ENCODE measurements at regions not wholly inside any gene's neighbourhood (a gene's known extent, or its start where the extent isn't known, plus 50 kb on each side); places are given as distances from the start of the nearest gene placed in this dataset.

- no peak for DNase-seq (ENCODE audit: low spot score in 2 of 2)
- 58 to 77% methylated on average over 1 of the region's 1 CpG for WGBS, 2 donors
- TF ChIP-seq CTCF (IDR thresholded peaks at IDR 0.05) (no peak), POLR2A (IDR thresholded peaks at IDR 0.05) (no peak)
- no peak overlapping the region for H3K4me3 ChIP-seq (ENCODE audit: low read depth, poor library complexity, severe bottlenecking)
- intact Hi-C loops (cut with DNase I; ENCODE audit: low total_unique reads) = no loop called here
These were observed 275.2 kb upstream of the SORL1-AS1 start for GRCh38 chr11:121727942-121728341.

DNA sequence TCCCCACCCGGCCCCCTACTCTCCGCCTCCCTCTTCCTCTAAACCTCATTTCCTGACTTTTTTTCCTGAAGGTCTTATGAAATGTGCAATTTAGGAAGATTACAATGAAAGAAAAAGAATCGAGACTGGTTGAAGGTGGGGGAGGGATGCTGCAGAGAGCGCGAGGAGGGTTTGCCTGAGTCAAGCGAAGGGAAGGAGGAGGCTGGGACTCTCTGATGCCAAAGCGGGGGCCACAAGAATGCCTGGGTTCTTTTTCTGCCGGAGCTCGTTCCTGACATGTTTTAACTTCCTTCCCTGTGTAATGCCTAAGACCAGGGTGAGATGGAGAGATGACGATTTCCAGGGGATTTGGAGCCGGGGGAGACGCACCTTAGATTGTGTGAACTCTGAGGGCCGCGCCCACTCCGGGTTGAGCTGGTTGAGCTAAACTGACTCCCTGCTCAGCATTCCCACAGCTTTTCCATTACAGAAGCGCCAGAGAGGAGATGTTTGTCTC is 270.5 kb upstream of the SORL1-AS1 start:
- no peak for TF ChIP-seq CTCF (IDR thresholded peaks at IDR 0.05)
- no peak for TF ChIP-seq POLR2A (IDR thresholded peaks at IDR 0.05)
- intact Hi-C loops (cut with DNase I; ENCODE audit: low total_unique reads) = no loop called here
- H3K4me3 ChIP-seq (ENCODE audit: low read depth, poor library complexity, severe bottlenecking) = no peak overlapping the region
- WGBS, 2 donors = 13 to 16% methylated on average over 16 of the region's 16 CpGs
- no peak for DNase-seq (ENCODE audit: low spot score in 2 of 2)

GRCh38 chr11:121722431-121723245 is 269.9 kb upstream of the SORL1-AS1 start:
- intact Hi-C loops (cut with DNase I; ENCODE audit: low total_unique reads) = no loop called here
- DNase-seq (ENCODE audit: low spot score in 2 of 2) = peak; percentile 73 to 94
- WGBS, 2 donors = 8 to 15% methylated on average over 24 to 46 of the region's 46 CpGs

DNA sequence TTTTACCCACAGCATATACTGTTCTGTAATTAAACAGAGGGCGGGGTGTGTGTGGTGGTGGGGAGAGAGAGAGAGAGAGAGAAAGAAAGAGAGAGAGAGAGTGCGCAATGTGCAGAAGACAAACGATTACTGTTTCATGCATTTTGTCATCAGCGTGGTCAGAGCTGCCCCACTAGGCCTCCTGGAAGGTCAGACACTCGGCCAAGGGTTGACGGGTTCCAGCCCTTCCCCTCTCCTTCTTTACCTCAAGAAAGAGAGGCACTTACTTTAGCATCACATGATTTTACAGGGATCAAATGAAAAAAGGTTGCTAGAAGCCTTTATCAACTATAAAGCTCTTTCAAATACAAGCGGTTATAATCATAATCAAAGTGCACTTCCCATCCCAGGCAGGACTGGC is 269.2 kb upstream of the SORL1-AS1 start:
- TF ChIP-seq POLR2A (IDR thresholded peaks at IDR 0.05) (no peak), CTCF (IDR thresholded peaks at IDR 0.05) (no peak)
- intact Hi-C loops (cut with DNase I; ENCODE audit: low total_unique reads) = no loop called here
- 80 to 84% methylated on average over 7 of the region's 7 CpGs for WGBS, 2 donors

More at GRCh38 chr11:121722431-121723245, 269.9 kb upstream of the SORL1-AS1 start:
- H3K4me3 ChIP-seq (ENCODE audit: low read depth, poor library complexity, severe bottlenecking) = no peak overlapping the region
- TF ChIP-seq POLR2A (IDR thresholded peaks at IDR 0.05) (no peak), CTCF (IDR thresholded peaks at IDR 0.05) (no peak)

GRCh38 chr11:121721448-121721847 is 268.7 kb upstream of the SORL1-AS1 start:
- TF ChIP-seq POLR2A (IDR thresholded peaks at IDR 0.05) = no peak
- TF ChIP-seq CTCF (IDR thresholded peaks at IDR 0.05) = no peak
- intact Hi-C loops (cut with DNase I; ENCODE audit: low total_unique reads) = no loop called here
- 77 to 97% methylated on average over 3 of the region's 3 CpGs for WGBS, 2 donors
- H3K4me3 ChIP-seq (ENCODE audit: low read depth, poor library complexity, severe bottlenecking) = no peak overlapping the region
- DNase-seq (ENCODE audit: low spot score in 2 of 2) = no peak

More for the DNA sequence above, 269.2 kb upstream of the SORL1-AS1 start:
- DNase-seq (ENCODE audit: low spot score in 2 of 2) = no peak
- no peak overlapping the region for H3K4me3 ChIP-seq (ENCODE audit: low read depth, poor library complexity, severe bottlenecking)

All from lower leg skin (tissue), 4 donors.